SKM-1 treated with dmso at 0.1 percent for 144 hours (cell line): ENCODE measurements at regions not wholly inside any gene's neighbourhood (a gene's known extent, or its start where the extent isn't known, plus 50 kb on each side); places are given as distances from the start of the nearest gene placed in this dataset.

Experiments
- DNase-seq: peaks from one replicate; lab custom pipeline; 2025; ENCODE audit not compliant: unreplicated experiment; lab: John Stamatoyannopoulos, UW

- no peak for DNase-seq
Measured at GRCh38 chr4:13892739-13893105, 265.2 kb upstream of the BOD1L1 start.

DNA sequence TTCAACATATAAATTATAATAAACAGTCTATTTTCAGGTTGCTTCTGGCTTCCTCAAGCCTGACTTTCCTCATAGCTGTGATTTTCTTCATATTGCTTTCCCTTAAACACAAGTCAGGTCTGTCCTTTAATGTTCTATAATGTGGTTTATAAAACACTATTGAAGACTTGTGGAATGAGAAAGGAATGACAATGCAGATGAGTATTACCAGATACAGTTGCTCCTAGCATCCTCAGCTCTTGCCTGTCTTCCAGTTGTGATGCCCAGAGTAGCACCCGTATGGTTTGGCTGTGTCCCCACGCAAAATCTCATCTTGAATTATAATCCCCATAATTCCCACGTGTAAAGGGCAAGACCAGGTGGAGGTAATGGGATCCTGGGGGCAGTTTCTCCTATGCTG lies 265.7 kb upstream of the BOD1L1 start:
- DNase-seq: no peak

GRCh38 chr4:13893987-13894386 lies 266.5 kb upstream of the BOD1L1 start:
- DNase-seq: no peak

- DNase-seq: no peak
Measured at GRCh38 chr4:13900780-13901179, 273.3 kb upstream of the BOD1L1 start.

- no peak for DNase-seq
Measured at GRCh38 chr4:13902146-13902545, 274.6 kb upstream of the BOD1L1 start.

DNA sequence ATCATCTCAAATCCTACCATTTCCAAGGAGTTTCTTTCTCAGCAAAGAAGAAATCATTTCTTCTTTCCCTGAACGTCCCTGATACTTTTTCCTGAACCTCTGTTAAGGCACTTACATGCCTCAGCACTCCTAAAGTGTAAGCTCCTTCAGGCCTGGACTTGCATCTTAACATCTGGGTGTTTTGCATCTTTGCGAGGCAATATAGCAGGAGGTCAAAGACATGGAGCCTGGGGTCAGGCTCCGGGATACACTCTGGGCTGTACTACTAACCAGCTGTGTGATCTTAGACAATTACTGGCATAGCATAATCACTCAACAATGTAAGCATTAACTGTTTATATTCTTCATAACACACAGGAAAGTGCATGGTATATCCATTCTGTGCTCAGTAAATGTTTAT lies 275.5 kb upstream of the BOD1L1 start:
- no peak for DNase-seq

DNA sequence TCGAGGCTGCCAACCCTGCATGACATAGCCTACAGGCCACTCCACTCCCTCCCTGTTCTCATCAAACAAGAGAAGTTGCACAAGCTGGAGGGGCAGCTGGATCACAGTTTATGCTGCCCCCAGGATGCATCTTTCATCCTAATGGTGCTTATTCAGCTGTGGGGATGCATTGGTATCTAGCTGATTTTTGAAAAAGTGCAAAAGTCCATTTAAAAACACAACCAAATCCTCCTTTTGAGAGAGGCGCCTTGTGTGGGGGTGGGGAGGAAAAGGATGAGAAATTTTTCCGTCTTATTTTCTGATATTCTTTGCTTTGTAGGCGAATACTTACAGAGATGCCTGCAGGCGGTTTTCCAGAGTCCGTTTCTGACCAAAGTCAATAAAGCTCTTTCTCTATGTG lies 276.4 kb upstream of the BOD1L1 start:
- no peak for DNase-seq

- no peak for DNase-seq
Measured at GRCh38 chr4:13905543-13905942, 278.0 kb upstream of the BOD1L1 start.

GRCh38 chr4:13906727-13907126 lies 279.2 kb upstream of the BOD1L1 start:
- DNase-seq: no peak

GRCh38 chr4:13907255-13907751 lies 279.8 kb upstream of the BOD1L1 start:
- DNase-seq: no peak

DNA sequence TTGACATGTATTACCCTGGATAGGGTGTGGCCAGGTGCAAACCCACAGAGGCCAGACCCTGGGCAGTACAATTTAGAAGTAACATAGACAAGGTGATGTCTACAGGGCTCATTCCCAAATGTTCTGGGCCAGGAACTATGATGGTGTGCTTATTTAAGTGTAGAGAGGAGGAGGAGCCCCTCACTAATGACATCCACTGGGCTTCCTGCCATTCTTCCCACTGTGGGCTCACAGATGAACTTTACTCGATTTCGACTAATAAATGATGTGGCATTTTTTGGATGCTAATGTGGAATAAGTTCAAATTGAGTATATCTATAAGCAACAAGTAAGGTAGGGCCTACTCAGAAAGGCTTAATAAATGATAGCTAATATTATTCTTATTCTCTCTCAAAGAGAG lies 280.9 kb upstream of the BOD1L1 start:
- no peak for DNase-seq

- no peak for DNase-seq
Measured at GRCh38 chr4:13910556-13910955, 283.0 kb upstream of the BOD1L1 start.

GRCh38 chr4:13911256-13911655 lies 283.7 kb upstream of the BOD1L1 start:
- no peak for DNase-seq

DNA sequence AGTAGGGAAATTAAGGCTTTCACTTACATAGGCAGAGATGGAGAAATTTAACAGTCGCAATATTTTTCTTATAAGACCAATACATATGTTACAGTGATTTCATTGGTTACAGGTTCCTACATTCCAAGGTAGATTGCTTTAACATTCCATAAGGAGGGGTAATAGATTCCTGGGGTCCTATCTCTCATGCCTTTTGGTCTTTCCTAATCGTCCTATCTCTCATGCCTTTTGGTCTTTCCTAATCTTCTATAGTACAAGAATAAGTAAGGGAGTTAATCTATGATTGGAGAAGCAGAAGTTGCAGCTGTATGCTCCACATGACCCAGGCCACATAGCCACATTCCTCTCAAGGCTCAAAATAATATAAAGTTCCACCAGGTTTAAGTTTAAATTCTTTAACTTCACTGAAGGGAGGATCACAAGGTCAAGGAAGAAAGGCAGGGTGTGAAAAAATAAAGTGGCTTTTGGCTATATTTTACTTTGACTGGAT lies 285.0 kb upstream of the BOD1L1 start:
- no peak for DNase-seq

DNA sequence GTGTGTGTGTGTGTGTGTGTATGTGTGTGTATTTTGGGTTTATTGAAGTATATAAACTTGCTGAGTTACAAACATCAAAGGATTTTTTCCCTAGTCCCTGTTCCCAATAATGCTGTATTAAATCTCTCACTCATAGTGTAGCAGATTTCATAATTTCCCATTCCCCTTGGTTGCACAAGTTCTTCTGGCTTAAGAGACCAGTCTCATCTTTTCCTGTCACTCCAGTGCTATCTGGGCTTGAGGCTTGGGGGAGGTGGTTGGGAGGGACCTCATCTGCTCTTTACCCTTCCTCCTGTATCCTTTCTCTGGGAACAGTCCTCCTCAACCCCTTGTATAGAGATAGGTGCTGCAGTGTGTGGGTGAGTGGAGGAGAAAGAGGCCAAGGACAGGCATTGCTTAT lies 285.4 kb upstream of the BOD1L1 start:
- no peak for DNase-seq

DNA sequence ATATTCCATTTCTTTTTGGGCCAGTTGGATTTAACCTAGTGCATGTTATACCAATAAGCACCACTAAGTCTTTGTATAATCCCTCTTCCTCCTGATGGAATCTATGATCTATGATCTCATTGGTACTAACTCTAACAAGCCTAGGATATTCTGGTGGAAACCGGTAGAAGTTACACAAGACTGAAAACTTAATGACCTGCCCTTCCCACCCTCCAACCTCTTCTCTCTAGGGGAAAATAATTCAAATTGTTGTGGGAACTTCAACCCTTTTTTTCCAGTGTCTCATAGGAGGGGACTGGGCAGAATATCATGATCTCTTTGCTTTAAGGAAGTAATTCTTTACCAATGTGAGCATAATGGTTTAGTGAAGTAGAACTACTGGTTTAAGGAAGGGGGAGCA lies 289.5 kb upstream of the BOD1L1 start:
- no peak for DNase-seq

- no peak for DNase-seq
Measured at GRCh38 chr4:13918110-13918509, 290.6 kb upstream of the BOD1L1 start.

- no peak for DNase-seq
Measured at GRCh38 chr4:13918991-13919441, 291.5 kb upstream of the BOD1L1 start.

- no peak for DNase-seq
Measured at GRCh38 chr4:13920111-13920875, 292.8 kb upstream of the BOD1L1 start.

DNA sequence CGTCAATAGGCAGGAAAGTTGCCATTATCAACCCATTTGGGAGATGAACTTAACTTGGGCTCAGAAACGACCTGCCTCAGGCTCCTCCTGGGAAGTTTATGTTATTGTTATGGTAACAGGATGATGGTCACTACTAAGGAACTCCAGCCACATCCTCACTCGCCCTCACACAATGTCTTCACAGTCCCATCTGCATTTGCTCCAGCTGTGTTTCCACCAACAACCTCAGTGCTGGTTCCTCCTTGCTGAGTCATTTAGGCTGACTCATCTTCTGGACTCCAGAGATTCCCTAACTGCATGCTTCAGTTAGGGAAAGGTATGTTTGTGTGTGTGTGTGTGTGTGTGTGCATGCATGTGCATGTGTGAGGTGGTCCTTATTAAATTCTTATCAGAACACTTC lies 293.4 kb upstream of the BOD1L1 start:
- DNase-seq: no peak

DNA sequence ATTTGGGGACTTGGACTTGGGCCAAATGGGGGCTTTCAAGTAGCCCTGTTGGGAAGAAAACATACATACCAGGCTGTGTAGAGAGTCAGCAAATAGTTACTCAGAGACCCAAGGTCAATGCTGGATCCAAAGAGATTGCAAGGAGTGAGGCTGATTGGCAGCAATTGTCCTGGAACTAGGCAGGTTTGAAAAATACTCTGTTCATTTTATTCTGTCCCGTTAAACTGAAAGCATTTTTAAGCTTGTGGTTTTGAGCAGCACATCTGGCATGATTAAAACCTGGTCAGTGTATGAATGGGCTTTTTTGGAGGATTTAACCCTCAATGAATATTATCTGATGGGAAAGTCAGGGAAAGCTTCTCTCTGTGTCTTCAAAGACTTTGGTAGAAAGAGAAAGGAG lies 294.3 kb upstream of the BOD1L1 start:
- no peak for DNase-seq

GRCh38 chr4:13922459-13922858 lies 294.9 kb upstream of the BOD1L1 start:
- DNase-seq: no peak
